Dedifferentiated amniotic fluid mesenchymal stem cell (primary cell): ENCODE measurements at regions not wholly inside any gene's neighbourhood (a gene's known extent, or its start where the extent isn't known, plus 50 kb on each side); places are given as distances from the start of the nearest gene placed in this dataset.

Experiments
- DNase-seq: peaks from one replicate; pipeline ENCODE4 v3.0.0-alpha.2; 2016; ENCODE audit errors: extremely low spot score

GRCh38 chr17:79220713-79221291 is 146.2 kb downstream of the ENGASE start:
- no peak for DNase-seq

- no peak for DNase-seq
Observed at GRCh38 chr17:79220201-79220712, 145.6 kb downstream of the ENGASE start.

- DNase-seq, result no peak
Observed at GRCh38 chr17:79219208-79219935, 144.7 kb downstream of the ENGASE start.

- DNase-seq, result no peak
Observed at GRCh38 chr17:79218825-79219200, 144.2 kb downstream of the ENGASE start.

- DNase-seq, result no peak
Observed at GRCh38 chr17:79218175-79218824, 143.7 kb downstream of the ENGASE start.

GRCh38 chr17:79217473-79218135 is 143.0 kb downstream of the ENGASE start:
- no peak for DNase-seq

- DNase-seq, result no peak
Observed at GRCh38 chr17:79216826-79217225, 142.2 kb downstream of the ENGASE start.

- DNase-seq, result no peak
Observed at GRCh38 chr17:79216391-79216790, 141.8 kb downstream of the ENGASE start.

- no peak for DNase-seq
Observed at GRCh38 chr17:79215631-79216030, 141.0 kb downstream of the ENGASE start.

- DNase-seq, result no peak
Observed at GRCh38 chr17:79214940-79215604, 140.4 kb downstream of the ENGASE start.

- no peak for DNase-seq
Observed at GRCh38 chr17:79214459-79214858, 139.8 kb downstream of the ENGASE start.

- DNase-seq, result no peak
Observed at GRCh38 chr17:79213305-79213704, 138.7 kb downstream of the ENGASE start.

- no peak for DNase-seq
Observed at GRCh38 chr17:79212149-79213087, 137.8 kb downstream of the ENGASE start.

GRCh38 chr17:79211061-79211770 is 136.6 kb downstream of the ENGASE start:
- DNase-seq, result no peak

GRCh38 chr17:79210638-79211037 is 136.0 kb downstream of the ENGASE start:
- no peak for DNase-seq

- no peak for DNase-seq
Observed at GRCh38 chr17:79207960-79208359, 133.3 kb downstream of the ENGASE start.

- DNase-seq, result no peak
Observed at GRCh38 chr17:79205688-79206205, 131.1 kb downstream of the ENGASE start.

GRCh38 chr17:79204261-79204660 is 129.6 kb downstream of the ENGASE start:
- DNase-seq, result no peak

GRCh38 chr17:79203657-79204056 is 129.0 kb downstream of the ENGASE start:
- no peak for DNase-seq

GRCh38 chr17:79203016-79203415 is 128.4 kb downstream of the ENGASE start:
- DNase-seq, result no peak
